Astrocyte (in vitro differentiated cells and primary cell): ENCODE measurements at regions not wholly inside any gene's neighbourhood (a gene's known extent, or its start where the extent isn't known, plus 50 kb on each side); places are given as distances from the start of the nearest gene placed in this dataset. TPM values are rescaled to one million over a fixed set of nuclear protein-coding genes. Genes with fewer than 3 reads are reported as not detected.

Experiments
- microRNA-seq: library from miRNA; unstranded; fragments of <30 nt; microRNA quantifications from one replicate; pipeline ENCODE4 v1.2.0, GENCODE V29; 2020

Small RNA genes in the stretch of these regions (microRNA-seq; reads per million reads assigned to microRNA genes)
- gene MIR4771-1, result not detected
